Transverse colon (tissue), 4 donors: ENCODE measurements at regions not wholly inside any gene's neighbourhood (a gene's known extent, or its start where the extent isn't known, plus 50 kb on each side); places are given as distances from the start of the nearest gene placed in this dataset.

Source experiments
- DNase-seq: peaks from one replicate; pipeline ENCODE4 v3.0.0-alpha.2; 2019
- H3K27ac ChIP-seq, 4 donors: fragments of 200-600 bp; sonication (generic); 2 replicates each; pipeline ENCODE4 v1.5.1; 2016 to 2018; ENCODE audit warnings: inconsistent platforms in 4 of 4
- H3K27me3 ChIP-seq: fragments of 200-600 bp; sonication (generic); 2 replicates; pipeline ENCODE4 v1.5.1; 2017; ENCODE audit warnings: inconsistent platforms
- H3K36me3 ChIP-seq, 4 donors: fragments of 200-600 bp; sonication (generic); 2 replicates each; pipeline ENCODE4 v1.5.1; 2017 to 2019; ENCODE audit warnings: inconsistent platforms in 4 of 4
- H3K4me1 ChIP-seq, 4 donors: fragments of 200-600 bp; sonication (generic); 2 replicates each; pipeline ENCODE4 v1.5.1; 2017 to 2020; ENCODE audit warnings: inconsistent platforms in 4 of 4
- H3K4me3 ChIP-seq, 4 donors: fragments of 200-600 bp; sonication (generic); 1 replicate in 1 of 4; 2 replicates in 3 of 4; pipeline versions ENCODE4 v1.5.1 to v1.6.1; 2017 to 2019; ENCODE audit warnings: inconsistent platforms in 4 of 4
- H3K9me3 ChIP-seq, 2 donors: fragments of 200-600 bp; sonication (generic); 2 replicates each; pipeline ENCODE4 v1.5.1; 2017 to 2019; ENCODE audit warnings: inconsistent platforms in 2 of 2
- CTCF ChIP-seq, 5 experiments: fragments of 200-600 bp in 3 of 5; fragments of 450-650 bp in 2 of 5; sonication (generic) in 3 of 5; IDR thresholded peaks; 1 replicate in 2 of 5; 2 replicates in 3 of 5; pipeline ENCODE4 v1.5.1; 2016 to 2017; ENCODE audit warnings: antibody characterized with exemption in 5 of 5, inconsistent platforms in 3 of 5, mild to moderate bottlenecking in 2 of 5, moderate library complexity in 1 of 5
- EP300 ChIP-seq: sonication (generic); formaldehyde crosslinking; IDR thresholded peaks from one replicate; pipeline ENCODE4 v1.6.1; 2017; ENCODE audit warnings: antibody characterized with exemption, low read depth
- POLR2A ChIP-seq: fragments of 450-650 bp; IDR thresholded peaks from one replicate; pipeline ENCODE4 v1.6.1; 2016; ENCODE audit warnings: antibody characterized with exemption, mild to moderate bottlenecking, moderate library complexity
- POLR2AphosphoS5 ChIP-seq, 3 donors: sonication (generic); formaldehyde crosslinking; IDR thresholded peaks; one replicate each; pipeline ENCODE4 v1.6.1; 2016; ENCODE audit warnings: antibody characterized with exemption in 3 of 3
- WGBS, 2 donors: methylation state at CpG; one replicate each; pipeline ENCODE4 v1.1.5; 2018; ENCODE audit warnings: low coverage in 1 of 2; 5-methylcytosine and 5-hydroxymethylcytosine counted together
- in situ Hi-C, 4 donors: fragments of 200-750 bp; cut with MboI; loops; one replicate each; pipeline versions ENCODE4 v1.15.0 to v1.15.1; 2017; ENCODE audit warnings: low sequenced_read_pairs in 3 of 4, low pct_ligation_motif_present in 1 of 4, low pct_unique_long_range_greater_than_20kb in 1 of 4
- intact Hi-C: fragments of 100-400 bp; cut with DNase I; formaldehyde crosslinking; loops from one replicate; pipeline ENCODE4 v1.15.1; 2023; ENCODE audit warnings: low total_unique reads

- no peak for DNase-seq
- intact Hi-C loops, result no loop called here
- WGBS, 2 donors, result 86 to 90% methylated on average over 2 of the region's 2 CpGs
- no peaks in the 10 kb centered on the region for H3K4me1 ChIP-seq
- in situ Hi-C loops, result no loop called here
- TF ChIP-seq POLR2A, result no peak
- TF ChIP-seq EP300, result no peak
- no peak for TF ChIP-seq POLR2AphosphoS5 (IDR thresholded peaks at IDR 0.05)
- no peak for TF ChIP-seq CTCF (IDR thresholded peaks at IDR 0.05)
- H3K27ac ChIP-seq, result no peak overlapping the region
- no peak overlapping the region for H3K4me3 ChIP-seq
- H3K27me3 ChIP-seq, result no peaks in the 10 kb centered on the region
- H3K9me3 ChIP-seq, result no peaks in the 10 kb centered on the region
- no peaks in the 10 kb centered on the region for H3K36me3 ChIP-seq
Measured at GRCh38 chr2:128778843-128779242, 460.2 kb upstream of the HS6ST1 start.

- Histone ChIP-seq H3K4me1 (no peaks in the 10 kb centered on the region), H3K36me3 (no peaks in the 10 kb centered on the region), H3K27me3 (no peaks in the 10 kb centered on the region), H3K9me3 (no peaks in the 10 kb centered on the region), H3K27ac (no peak overlapping the region), H3K4me3 (no peak overlapping the region)
- DNase-seq, result no peak
- WGBS, 2 donors, result 93 to 100% methylated on average over 1 to 9 of the region's 9 CpGs
- in situ Hi-C loops (no loop called here), intact Hi-C loops (no loop called here)
- TF ChIP-seq POLR2A (no peak), POLR2AphosphoS5 (IDR thresholded peaks at IDR 0.05) (no peak), CTCF (IDR thresholded peaks at IDR 0.05) (no peak), EP300 (no peak)
Measured at GRCh38 chr2:128779301-128780095, 460.8 kb upstream of the HS6ST1 start.

GRCh38 chr2:128780434-128781080 lies 461.9 kb upstream of the HS6ST1 start:
- Histone ChIP-seq H3K27me3 (no peaks in the 10 kb centered on the region), H3K4me1 (no peaks in the 10 kb centered on the region), H3K36me3 (no peaks in the 10 kb centered on the region), H3K9me3 (no peaks in the 10 kb centered on the region), H3K27ac (no peak overlapping the region), H3K4me3 (no peak overlapping the region)
- WGBS, 2 donors, result 81 to 100% methylated on average over 1 to 5 of the region's 5 CpGs
- intact Hi-C loops (no loop called here), in situ Hi-C loops (no loop called here)
- no peak for DNase-seq
- no peak for TF ChIP-seq POLR2AphosphoS5 (IDR thresholded peaks at IDR 0.05)
- TF ChIP-seq EP300, result no peak
- no peak for TF ChIP-seq CTCF (IDR thresholded peaks at IDR 0.05)
- no peak for TF ChIP-seq POLR2A

- H3K27me3 ChIP-seq, result no peaks in the 10 kb centered on the region
- no peak overlapping the region for H3K4me3 ChIP-seq
- no peaks in the 10 kb centered on the region for H3K9me3 ChIP-seq
- WGBS, 2 donors, result 74% methylated on average over 3 of the region's 3 CpGs; no CpG with 5 or more reads in 1 of the 2 donors
- in situ Hi-C loops (no loop called here), intact Hi-C loops (no loop called here)
- no peaks in the 10 kb centered on the region for H3K36me3 ChIP-seq
- H3K4me1 ChIP-seq, result no peaks in the 10 kb centered on the region
- no peak for TF ChIP-seq EP300
- H3K27ac ChIP-seq, result no peak overlapping the region
- no peak for DNase-seq
Measured at GRCh38 chr2:128781166-128781565, 462.5 kb upstream of the HS6ST1 start.
